SKM-1 (cell line): ENCODE measurements at regions not wholly inside any gene's neighbourhood (a gene's known extent, or its start where the extent isn't known, plus 50 kb on each side); places are given as distances from the start of the nearest gene placed in this dataset.

Experiments
- DNase-seq: peaks from one replicate; lab custom pipeline; 2025; ENCODE audit not compliant: unreplicated experiment; lab: John Stamatoyannopoulos, UW

GRCh38 chr15:77716632-77717332 is 84.1 kb upstream of the LINGO1 start:
- no peak for DNase-seq

GRCh38 chr15:77715860-77716259 is 83.1 kb upstream of the LINGO1 start:
- DNase-seq = no peak

- DNase-seq = no peak
Measured at GRCh38 chr15:77715051-77715450, 82.3 kb upstream of the LINGO1 start.

GRCh38 chr15:77714555-77714954 is 81.8 kb upstream of the LINGO1 start:
- no peak for DNase-seq

- no peak for DNase-seq
Measured at GRCh38 chr15:77714023-77714422, 81.3 kb upstream of the LINGO1 start.

- DNase-seq = no peak
Measured at GRCh38 chr15:77713281-77713680, 80.6 kb upstream of the LINGO1 start.

- DNase-seq = no peak
Measured at GRCh38 chr15:77712438-77712837, 79.7 kb upstream of the LINGO1 start.

- DNase-seq = no peak
Measured at GRCh38 chr15:77710637-77711036, 77.9 kb upstream of the LINGO1 start.

- DNase-seq = no peak
Measured at GRCh38 chr15:77710206-77710605, 77.5 kb upstream of the LINGO1 start.

- DNase-seq = no peak
Measured at GRCh38 chr15:77709135-77709886, 76.6 kb upstream of the LINGO1 start.

GRCh38 chr15:77706482-77707244 is 74.0 kb upstream of the LINGO1 start:
- no peak for DNase-seq

- no peak for DNase-seq
Measured at GRCh38 chr15:77702211-77702957, 69.7 kb upstream of the LINGO1 start.

GRCh38 chr15:77698481-77698880 is 65.8 kb upstream of the LINGO1 start:
- DNase-seq = no peak

- no peak for DNase-seq
Measured at GRCh38 chr15:77697893-77698292, 65.2 kb upstream of the LINGO1 start.

GRCh38 chr15:77696871-77697270 is 64.2 kb upstream of the LINGO1 start:
- no peak for DNase-seq

GRCh38 chr15:77695961-77696582 is 63.4 kb upstream of the LINGO1 start:
- no peak for DNase-seq

GRCh38 chr15:77695548-77695947 is 62.8 kb upstream of the LINGO1 start:
- DNase-seq = no peak

- no peak for DNase-seq
Measured at GRCh38 chr15:77693576-77693975, 60.9 kb upstream of the LINGO1 start.

- no peak for DNase-seq
Measured at GRCh38 chr15:77692614-77693013, 59.9 kb upstream of the LINGO1 start.

- no peak for DNase-seq
Measured at GRCh38 chr15:77691607-77692006, 58.9 kb upstream of the LINGO1 start.

- no peak for DNase-seq
Measured at GRCh38 chr15:77689821-77690220, 57.1 kb upstream of the LINGO1 start.
